K562 (cell line): ENCODE measurements at regions not wholly inside any gene's neighbourhood (a gene's known extent, or its start where the extent isn't known, plus 50 kb on each side); places are given as distances from the start of the nearest gene placed in this dataset.

Experiments
- ATAC-seq: fragments of 200-7000 bp; cut with Tn5 transposase; 3 replicates; pipeline ENCODE4 v1.9.1; 2020; ENCODE audit warnings: moderate library complexity
- BruUV-seq: library from RNA; stranded (reverse); fragments of 400-500 nt; replicated peaks from 2 replicates; lab custom pipeline; 2021; lab: Mats Ljungman, UMichigan
- CTCF ChIA-PET: fragments of 300-600 bp; formaldehyde crosslinking; extraction: SDS; loops from one replicate; lab custom pipeline; 2021; ENCODE audit warnings: low intra/inter-chr PET ratio; lab: Yijun Ruan, JAX
- POLR2A ChIA-PET: fragments of 300-600, 350-650 bp; sonication (Branson Sonifier 250); formaldehyde crosslinking; extraction: SDS; loops from one replicate; lab custom pipeline; 2021; ENCODE audit warnings: antibody characterized with exemption, inconsistent platforms; lab: Yijun Ruan, JAX
- DNase-seq, 4 experiments: peaks; one replicate each; pipeline versions ENCODE4 v3.0.0 to v3.0.0-alpha.2; 2011 to 2018; ENCODE audit warnings: low spot score in 3 of 4, mixed read lengths in 3 of 4; ENCODE audit errors: extremely low read depth in 1 of 4
- FAIRE-seq: peaks from 2 replicates; lab custom pipeline; 2011; peaks lifted over from hg19 to GRCh38; lab: Jason Lieb, UNC
- H2AFZ ChIP-seq: 2 replicates; pipeline ENCODE4 v1.6.0; 2011; ENCODE audit warnings: low read depth, low read length, control low read depth, inconsistent platforms
- H3K27ac ChIP-seq: fragments of 200-600 bp; 3 replicates; pipeline ENCODE4 v1.8.0; 2011; ENCODE audit warnings: low read depth, mild to moderate bottlenecking, control low read depth, inconsistent platforms, low read length, moderate library complexity, mixed read lengths; ENCODE audit errors: extremely low read depth
- H3K27me3 ChIP-seq, 2 experiments: fragments of 300-600 bp in 1 of 2; 2 replicates in 1 of 2; 3 replicates in 1 of 2; pipeline versions ENCODE4 v1.6.0 to v1.8.0; 2011; ENCODE audit warnings: inconsistent platforms in 2 of 2, low read length in 2 of 2, mild to moderate bottlenecking in 1 of 2, mixed read lengths in 1 of 2, moderate library complexity in 1 of 2; ENCODE audit not compliant: control insufficient read depth in 2 of 2, insufficient read depth in 2 of 2
- H3K36me3 ChIP-seq: fragments of 300-600 bp; 3 replicates; pipeline ENCODE4 v1.8.0; 2011; ENCODE audit warnings: mild to moderate bottlenecking, low read length, inconsistent platforms; ENCODE audit not compliant: control insufficient read depth, insufficient read depth
- H3K4me1 ChIP-seq, 2 experiments: fragments of 200-600 bp in 1 of 2; replicated peaks in 1 of 2; 2 replicates in 1 of 2; 3 replicates in 1 of 2; pipeline versions ENCODE4 v1.5.1 to v1.8.0; 2011; ENCODE audit warnings: inconsistent platforms in 2 of 2, low read length in 2 of 2, mild to moderate bottlenecking in 1 of 2, mixed read lengths in 1 of 2, moderate library complexity in 1 of 2; ENCODE audit not compliant: control insufficient read depth in 2 of 2, insufficient read depth in 2 of 2
- H3K4me2 ChIP-seq: 2 replicates; pipeline ENCODE4 v1.6.1; 2011; ENCODE audit warnings: low read length, control low read depth, inconsistent platforms, mixed read lengths; ENCODE audit not compliant: insufficient read depth
- H3K4me3 ChIP-seq: fragments of 200-600 bp; sonication (generic), shearing (Covaris generic); 2 replicates; pipeline ENCODE4 v1.5.1; 2016; ENCODE audit warnings: control low read depth, inconsistent platforms
- H3K79me2 ChIP-seq: fragments of 200-600 bp; 3 replicates; pipeline ENCODE4 v1.8.0; 2011; ENCODE audit warnings: low read length, inconsistent platforms; ENCODE audit not compliant: control insufficient read depth, insufficient read depth
- H3K9ac ChIP-seq, 2 experiments: 2 replicates each; pipeline versions ENCODE4 v1.6.0 to v1.6.1; 2011; ENCODE audit warnings: low read depth in 2 of 2, low read length in 2 of 2, control low read depth in 1 of 2, inconsistent platforms in 1 of 2, mild to moderate bottlenecking in 1 of 2, mixed read lengths in 1 of 2; ENCODE audit not compliant: insufficient read depth in 1 of 2
- H3K9me1 ChIP-seq: one replicate; pipeline ENCODE4 v1.6.0; 2011; ENCODE audit warnings: inconsistent platforms, mild to moderate bottlenecking, low read length, moderate library complexity; ENCODE audit not compliant: control insufficient read depth, insufficient read depth
- H3K9me3 ChIP-seq: replicated peaks from 2 replicates; pipeline ENCODE4 v1.5.1; 2011; ENCODE audit warnings: low read depth, low read length, inconsistent platforms; ENCODE audit not compliant: control insufficient read depth, insufficient read depth
- H4K20me1 ChIP-seq: replicated peaks from 2 replicates; pipeline ENCODE4 v1.6.1; 2011; ENCODE audit warnings: low read length, inconsistent platforms, mixed read lengths; ENCODE audit not compliant: control insufficient read depth, insufficient read depth
- C11orf30 ChIP-seq: fragments of 450-650 bp; IDR thresholded peaks from 2 replicates; pipeline ENCODE4 v1.6.1; 2016; ENCODE audit warnings: low read depth, mild to moderate bottlenecking
- FOXJ2 ChIP-seq: fragments of 200-800 bp; sonication (Bioruptor generic); IDR thresholded peaks from 2 replicates; pipeline ENCODE4 v1.6.1; 2016; ENCODE audit warnings: missing genetic modification characterization, missing compliant biosample characterization
- MAFF ChIP-seq: IDR thresholded peaks from 2 replicates; pipeline ENCODE4 v1.6.1; 2012; ENCODE audit warnings: low read length, improper control_type of control experiment
- MAFG ChIP-seq: fragments of 450-650 bp; conservative IDR thresholded peaks from 2 replicates; pipeline ENCODE4 v1.6.1; 2016; ENCODE audit warnings: missing genetic modification characterization, missing compliant biosample characterization
- PHF20 ChIP-seq: fragments of 450-650 bp; IDR thresholded peaks from 2 replicates; pipeline ENCODE4 v1.6.1; 2018; ENCODE audit not compliant: partially characterized antibody
- RHOXF2B ChIP-seq: fragments of 250-450 bp; sonication (Bioruptor Pico); conservative IDR thresholded peaks from 2 replicates; pipeline ENCODE4 v1.5.1; 2021
- RNF219 ChIP-seq: fragments of 250-450 bp; sonication (Bioruptor Pico); IDR thresholded peaks from 2 replicates; pipeline ENCODE4 v1.5.0; 2022; ENCODE audit warnings: mild to moderate bottlenecking
- SIRT6 ChIP-seq: IDR thresholded peaks from one replicate; pipeline ENCODE4 v1.6.1; 2012; ENCODE audit warnings: low read depth, mild to moderate bottlenecking, control low read depth, inconsistent platforms, low read length, moderate library complexity
- STAT6 ChIP-seq: sonication (generic); formaldehyde crosslinking; IDR thresholded peaks from 2 replicates; pipeline ENCODE4 v1.8.1; 2023; ENCODE audit warnings: mild to moderate bottlenecking, missing genetic modification reagents
- TRIM28 ChIP-seq: fragments of 450-650 bp; IDR thresholded peaks from 2 replicates; pipeline ENCODE4 v1.6.1; 2017
- ZNF316 ChIP-seq: fragments of 450-650 bp; IDR thresholded peaks from 2 replicates; pipeline ENCODE4 v1.6.1; 2016
- ZNF583 ChIP-seq: fragments of 250-450 bp; sonication (Bioruptor Pico); IDR thresholded peaks from 2 replicates; pipeline ENCODE4 v1.4.0; 2020
- WGBS: fragments of 100-300 bp; shearing (Covaris generic); methylation state at CpG from one replicate; pipeline ENCODE4 v1.1.6; 2016; ENCODE audit warnings: low coverage, mixed read lengths; ENCODE audit not compliant: insufficient coverage; ENCODE audit errors: missing lambda C conversion rate; 5-methylcytosine and 5-hydroxymethylcytosine counted together
- in situ Hi-C: fragments of 300-500 bp; cut with MboI; formaldehyde crosslinking; loops from 4 replicates; pipeline ENCODE4 v1.15.0; 2018; ENCODE audit warnings: inconsistent platforms, mixed read lengths
- intact Hi-C: fragments of 100-400 bp; cut with micrococcal nuclease; formaldehyde crosslinking; loops from 2 replicates; pipeline ENCODE4 v1.14.2; 2022

- TF ChIP-seq RNF219 (CRISPR knock-in tag) = no peak
- TF ChIP-seq STAT6 (CRISPR knock-in tag) = no peak
Measured at GRCh38 chr3:541062-541801, 344.7 kb downstream of the CHL1 start (continued).

- in situ Hi-C loops = no loop called here
- BruUV-seq = no TSS peak
- ATAC-seq = no peak
- WGBS = 3% methylated on average over 3 of the region's 3 CpGs
- Histone ChIP-seq H3K36me3 (no peaks in the 10 kb centered on the region), H3K4me2 (no peak overlapping the region), H3K27me3 (no peaks in the 10 kb centered on the region), H4K20me1 (no peaks in the 10 kb centered on the region), H3K4me1 (no peaks in the 10 kb centered on the region), H3K9me1 (no peaks in the 10 kb centered on the region), H3K4me3 (no peak overlapping the region), H3K9ac (no peak overlapping the region), H3K79me2 (no peaks in the 10 kb centered on the region), H2AFZ (no peak overlapping the region), H3K9me3 (no peaks in the 10 kb centered on the region), H3K27ac (no peak overlapping the region)
- no peak for FAIRE-seq
- POLR2A ChIA-PET = no interaction called here
- DNase-seq = no peak
- CTCF ChIA-PET = no interaction called here
- intact Hi-C loops = no loop called here
- TF ChIP-seq PHF20 (no peak), C11orf30 (0 out of 2 replicates have a peak, but pooled peaks have one; percentile 13), RHOXF2B (no peak), FOXJ2 (tag) (no peak), MAFF (peak; percentile 47), SIRT6 (no peak), ZNF316 (peak; percentile 50), MAFG (tag) (0 out of 2 replicates have a peak, but pooled peaks have one; percentile 41), TRIM28 (no peak), ZNF583 (CRISPR knock-in tag) (no peak)
Measured at GRCh38 chr3:542021-542420, 345.5 kb downstream of the CHL1 start.
